ENCODE measurements at regions not wholly inside any gene's neighbourhood (a gene's known extent, or its start where the extent isn't known, plus 50 kb on each side); places are given as distances from the start of the nearest gene placed in this dataset.
"Not testable (repeated sequence)": the region's sequence is repeated elsewhere in the genome, so short reads cannot be mapped to it uniquely, and the experiment has no call there.

GRCh38 chr12:42713566-42713965 lies 124.0 kb upstream of the PRICKLE1 start:
- not testable (repeated sequence) for TF ChIP-seq CTCF (IDR thresholded peaks at IDR 0.05 in 4 of 5, conservative IDR thresholded peaks at IDR 0.05 in 1 of 5); POLR2A (IDR thresholded peaks at IDR 0.05)
